Sigmoid colon (tissue), 4 donors: ENCODE measurements at regions not wholly inside any gene's neighbourhood (a gene's known extent, or its start where the extent isn't known, plus 50 kb on each side); places are given as distances from the start of the nearest gene placed in this dataset.

ENCODE experiments used
- CTCF ChIP-seq, 4 experiments: fragments of 450-650 bp in 3 of 4; fragments of 200-600 bp in 1 of 4; IDR thresholded peaks; one replicate each; pipeline ENCODE4 v1.5.1; 2016 to 2019; ENCODE audit warnings: antibody characterized with exemption in 4 of 4, mild to moderate bottlenecking in 3 of 4, moderate library complexity in 2 of 4
- EP300 ChIP-seq, 4 donors: sonication (generic); formaldehyde crosslinking; IDR thresholded peaks; one replicate each; pipeline ENCODE4 v1.6.1; 2017; ENCODE audit warnings: antibody characterized with exemption in 4 of 4
- POLR2A ChIP-seq, 2 donors: fragments of 450-650 bp; IDR thresholded peaks; one replicate each; pipeline ENCODE4 v1.6.1; 2016; ENCODE audit warnings: antibody characterized with exemption in 2 of 2, mild to moderate bottlenecking in 2 of 2, moderate library complexity in 2 of 2
- POLR2AphosphoS5 ChIP-seq, 4 donors: sonication (generic); formaldehyde crosslinking; IDR thresholded peaks; one replicate each; pipeline ENCODE4 v1.6.1; 2017; ENCODE audit warnings: antibody characterized with exemption in 4 of 4

GRCh38 chrX:130561930-130562329, 160.1 kb downstream of the RBMX2 start:
- TF ChIP-seq POLR2A (IDR thresholded peaks at IDR 0.05), result no peak
- TF ChIP-seq CTCF (IDR thresholded peaks at IDR 0.05), result no peak
- no peak for TF ChIP-seq EP300 (IDR thresholded peaks at IDR 0.05)
- TF ChIP-seq POLR2AphosphoS5 (IDR thresholded peaks at IDR 0.05), result no peak
